Colonic mucosa (tissue), 4 donors: ENCODE measurements at regions not wholly inside any gene's neighbourhood (a gene's known extent, or its start where the extent isn't known, plus 50 kb on each side); places are given as distances from the start of the nearest gene placed in this dataset.

Experiments
- DNase-seq: peaks from one replicate; pipeline ENCODE4 v3.0.0-alpha.2; 2020
- H3K27ac ChIP-seq: fragments of 200-600 bp; one replicate; pipeline ENCODE4 v1.8.0; 2021
- H3K27me3 ChIP-seq: fragments of 200-600 bp; one replicate; pipeline ENCODE4 v1.8.0; 2021
- H3K36me3 ChIP-seq: fragments of 200-600 bp; one replicate; pipeline ENCODE4 v1.8.0; 2021
- H3K4me1 ChIP-seq: fragments of 200-600 bp; one replicate; pipeline ENCODE4 v1.8.0; 2021; ENCODE audit warnings: mild to moderate bottlenecking
- H3K4me3 ChIP-seq: fragments of 200-600 bp; one replicate; pipeline ENCODE4 v1.8.0; 2021
- H3K9ac ChIP-seq, 2 donors: one replicate each; pipeline ENCODE4 v1.7.0; 2013; ENCODE audit warnings: control low read depth in 2 of 2, low read depth in 2 of 2, low read length in 2 of 2
- H3K9me3 ChIP-seq: fragments of 200-600 bp; one replicate; pipeline ENCODE4 v1.8.0; 2021
- intact Hi-C: fragments of 100-400 bp; cut with DNase I; formaldehyde crosslinking; loops from one replicate; pipeline ENCODE4 v1.14.1; 2022
- TF ChIP-seq, protein P1 (sequence below): fragments of 200-600 bp; IDR thresholded peaks from one replicate; pipeline ENCODE4 v1.8.0; 2022; ENCODE audit warnings: antibody characterized with exemption, mild to moderate bottlenecking
- donor health status: healthy.
- donor health status: DM: no; HTN: no; CAD: no.
- donor health status: DM: no; HTN: no; CAD: no.

DNA sequence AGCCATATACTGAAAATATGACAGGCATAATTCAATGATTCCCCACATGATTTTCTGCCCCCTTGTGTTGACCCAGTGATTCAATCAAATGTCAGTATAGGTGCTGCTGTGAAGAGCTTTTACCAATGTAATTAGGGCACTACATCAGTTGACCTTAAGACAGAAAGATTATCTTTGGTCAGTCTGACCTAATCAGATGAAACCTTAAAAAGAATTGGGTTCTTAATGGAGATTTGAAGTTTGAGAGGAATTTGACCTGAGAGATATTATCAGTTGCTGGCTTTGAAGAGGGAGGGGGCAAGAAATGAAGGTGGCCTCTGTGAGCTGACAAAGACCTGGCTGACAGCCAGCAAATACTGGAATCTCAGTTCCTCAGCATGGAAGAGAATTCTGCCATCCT, 358.7 kb upstream of the CA10 start:
- Histone ChIP-seq H3K27ac (no peak overlapping the region), H3K4me1 (no peaks in the 10 kb centered on the region), H3K36me3 (no peaks in the 10 kb centered on the region), H3K4me3 (no peak overlapping the region), H3K27me3 (no peaks in the 10 kb centered on the region), H3K9me3 (no peaks in the 10 kb centered on the region), H3K9ac (no peak overlapping the region)
- no peak for DNase-seq
- TF ChIP-seq, protein P1, sequence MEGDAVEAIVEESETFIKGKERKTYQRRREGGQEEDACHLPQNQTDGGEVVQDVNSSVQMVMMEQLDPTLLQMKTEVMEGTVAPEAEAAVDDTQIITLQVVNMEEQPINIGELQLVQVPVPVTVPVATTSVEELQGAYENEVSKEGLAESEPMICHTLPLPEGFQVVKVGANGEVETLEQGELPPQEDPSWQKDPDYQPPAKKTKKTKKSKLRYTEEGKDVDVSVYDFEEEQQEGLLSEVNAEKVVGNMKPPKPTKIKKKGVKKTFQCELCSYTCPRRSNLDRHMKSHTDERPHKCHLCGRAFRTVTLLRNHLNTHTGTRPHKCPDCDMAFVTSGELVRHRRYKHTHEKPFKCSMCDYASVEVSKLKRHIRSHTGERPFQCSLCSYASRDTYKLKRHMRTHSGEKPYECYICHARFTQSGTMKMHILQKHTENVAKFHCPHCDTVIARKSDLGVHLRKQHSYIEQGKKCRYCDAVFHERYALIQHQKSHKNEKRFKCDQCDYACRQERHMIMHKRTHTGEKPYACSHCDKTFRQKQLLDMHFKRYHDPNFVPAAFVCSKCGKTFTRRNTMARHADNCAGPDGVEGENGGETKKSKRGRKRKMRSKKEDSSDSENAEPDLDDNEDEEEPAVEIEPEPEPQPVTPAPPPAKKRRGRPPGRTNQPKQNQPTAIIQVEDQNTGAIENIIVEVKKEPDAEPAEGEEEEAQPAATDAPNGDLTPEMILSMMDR: no peak
- intact Hi-C loops: no loop called here

DNA sequence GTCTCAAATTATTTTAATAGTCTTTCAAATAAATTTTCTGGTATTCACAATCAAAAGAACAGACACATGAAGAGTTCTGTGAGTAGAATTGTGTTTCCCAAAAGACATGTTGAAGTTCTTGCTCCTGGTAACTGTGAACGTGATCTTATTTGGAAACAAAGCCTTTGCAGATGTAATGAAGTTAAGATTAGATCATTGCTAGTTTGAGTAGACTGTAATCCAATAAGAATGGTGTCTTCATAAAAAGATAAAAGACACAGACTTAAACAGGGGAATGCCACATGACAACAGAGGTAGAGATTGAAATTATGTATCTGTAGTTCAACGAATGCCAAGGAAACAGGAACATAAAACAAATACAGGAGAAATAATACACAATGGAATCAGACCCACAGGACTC, 357.4 kb upstream of the CA10 start:
- Histone ChIP-seq H3K27ac (no peak overlapping the region), H3K27me3 (no peaks in the 10 kb centered on the region), H3K4me1 (no peaks in the 10 kb centered on the region), H3K4me3 (no peak overlapping the region), H3K9ac (no peak overlapping the region), H3K36me3 (no peaks in the 10 kb centered on the region), H3K9me3 (no peaks in the 10 kb centered on the region)
- DNase-seq: no peak
- intact Hi-C loops: no loop called here
- TF ChIP-seq, protein P1: no peak

DNA sequence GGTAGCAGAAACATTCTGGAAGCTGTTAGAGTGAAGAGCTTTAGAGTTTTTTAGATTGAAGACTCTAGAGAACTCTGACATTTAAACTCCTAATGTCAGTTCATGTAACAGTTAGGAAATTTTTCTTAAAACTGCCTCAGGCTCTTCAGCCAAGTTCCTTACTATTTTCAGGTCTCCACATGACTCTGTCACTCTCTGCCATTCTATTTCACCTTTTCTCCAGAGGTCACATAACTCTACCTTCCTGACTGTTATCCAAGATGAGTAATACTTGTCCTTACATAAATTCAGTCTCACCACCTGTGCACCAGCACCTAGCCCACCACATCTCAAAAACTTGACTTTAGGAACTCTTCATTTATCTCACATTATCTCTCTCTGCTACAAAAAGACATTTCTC, 347.1 kb upstream of the CA10 start:
- Histone ChIP-seq H3K4me3 (no peak overlapping the region), H3K9ac (no peak overlapping the region), H3K36me3 (no peaks in the 10 kb centered on the region), H3K27me3 (no peaks in the 10 kb centered on the region), H3K9me3 (no peaks in the 10 kb centered on the region), H3K27ac (no peak overlapping the region), H3K4me1 (no peaks in the 10 kb centered on the region)
- DNase-seq: no peak
- intact Hi-C loops: no loop called here
- TF ChIP-seq, protein P1: no peak

DNA sequence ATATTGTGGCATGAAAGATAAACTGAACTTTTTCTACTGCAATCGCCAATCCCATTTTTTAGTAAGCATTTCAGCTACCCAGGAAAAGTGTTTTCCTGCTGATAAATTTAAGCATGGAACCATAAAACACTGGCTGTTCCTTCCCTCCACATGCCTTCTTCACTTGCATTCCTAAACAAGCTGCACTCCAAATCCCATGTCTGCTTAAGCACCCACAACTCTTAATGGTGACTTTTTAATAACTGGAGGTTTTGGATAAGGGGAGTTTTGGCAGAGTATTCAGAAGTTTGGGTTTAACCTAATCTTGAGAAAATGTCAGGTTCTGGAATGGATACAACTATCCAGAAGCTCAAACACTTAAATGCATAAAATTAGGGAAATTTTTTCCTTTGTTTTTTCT, 345.6 kb upstream of the CA10 start:
- Histone ChIP-seq H3K27ac (no peak overlapping the region), H3K9ac (no peak overlapping the region), H3K4me1 (no peaks in the 10 kb centered on the region), H3K9me3 (no peaks in the 10 kb centered on the region), H3K27me3 (no peaks in the 10 kb centered on the region), H3K4me3 (no peak overlapping the region), H3K36me3 (no peaks in the 10 kb centered on the region)
- DNase-seq: no peak
- intact Hi-C loops: no loop called here
- TF ChIP-seq, protein P1: no peak

DNA sequence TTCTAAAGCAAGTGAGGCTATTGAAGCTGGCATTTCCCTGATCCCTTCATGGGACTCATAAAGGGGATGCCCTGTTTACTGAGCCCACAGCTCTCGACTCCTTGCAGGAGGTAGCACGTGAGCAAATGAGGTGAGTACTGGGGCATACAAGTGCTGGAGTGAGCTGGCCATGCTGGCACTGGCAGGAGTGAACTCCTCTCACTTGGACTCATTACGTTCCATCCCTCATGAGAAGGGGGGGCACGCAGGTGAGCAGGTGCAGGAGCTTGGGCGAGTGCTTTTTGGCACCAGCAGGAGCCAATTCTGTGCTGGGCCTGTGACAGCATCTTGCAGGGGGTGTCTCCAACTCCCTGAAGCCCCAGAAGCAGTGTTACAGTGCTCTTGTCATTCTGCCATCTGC, 337.1 kb upstream of the CA10 start:
- H3K9ac ChIP-seq: no peak overlapping the region
- H3K9me3 ChIP-seq: no peaks in the 10 kb centered on the region
- TF ChIP-seq, protein P1: no peak
- DNase-seq: no peak
- H3K4me3 ChIP-seq: no peak overlapping the region
- no peaks in the 10 kb centered on the region for H3K4me1 ChIP-seq
- intact Hi-C loops: no loop called here
- H3K36me3 ChIP-seq: no peaks in the 10 kb centered on the region
- H3K27ac ChIP-seq: no peak overlapping the region
- H3K27me3 ChIP-seq: no peaks in the 10 kb centered on the region

DNA sequence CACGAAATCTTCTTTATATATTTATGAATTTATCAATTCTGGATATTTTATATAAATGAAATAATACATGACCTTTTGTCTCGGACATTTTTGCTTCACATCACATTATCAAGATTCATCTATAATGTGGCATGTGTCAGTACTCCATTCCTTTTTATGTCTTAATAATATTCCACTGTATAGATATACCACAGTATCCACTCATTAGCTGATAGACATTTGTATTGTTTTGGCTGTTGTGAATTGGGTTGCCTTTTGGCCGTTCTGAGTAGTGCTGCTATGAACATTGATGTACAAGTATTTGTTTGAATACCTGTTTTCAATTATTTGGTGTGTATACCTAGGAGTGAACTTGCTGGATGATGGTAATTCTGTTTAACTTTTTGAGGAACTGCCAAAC, 323.8 kb upstream of the CA10 start:
- intact Hi-C loops: no loop called here
- H3K36me3 ChIP-seq: no peaks in the 10 kb centered on the region
- no peak for DNase-seq

More for the DNA sequence above, 323.8 kb upstream of the CA10 start:
- Histone ChIP-seq H3K9me3 (no peaks in the 10 kb centered on the region), H3K4me1 (no peaks in the 10 kb centered on the region), H3K4me3 (no peak overlapping the region), H3K9ac (no peak overlapping the region), H3K27me3 (no peaks in the 10 kb centered on the region), H3K27ac (no peak overlapping the region)
- TF ChIP-seq, protein P1: no peak
